HG03196 (cell line): ENCODE measurements at regions not wholly inside any gene's neighbourhood (a gene's known extent, or its start where the extent isn't known, plus 50 kb on each side); places are given as distances from the start of the nearest gene placed in this dataset.
"Not testable (repeated sequence)": the region's sequence is repeated elsewhere in the genome, so short reads cannot be mapped to it uniquely, and the experiment has no call there.

Source experiments
- ATAC-seq: cut with Tn5 transposase; IDR thresholded peaks from one replicate; pipeline ENCODE4 v1.9.1; 2021; ENCODE audit not compliant: unreplicated experiment

DNA sequence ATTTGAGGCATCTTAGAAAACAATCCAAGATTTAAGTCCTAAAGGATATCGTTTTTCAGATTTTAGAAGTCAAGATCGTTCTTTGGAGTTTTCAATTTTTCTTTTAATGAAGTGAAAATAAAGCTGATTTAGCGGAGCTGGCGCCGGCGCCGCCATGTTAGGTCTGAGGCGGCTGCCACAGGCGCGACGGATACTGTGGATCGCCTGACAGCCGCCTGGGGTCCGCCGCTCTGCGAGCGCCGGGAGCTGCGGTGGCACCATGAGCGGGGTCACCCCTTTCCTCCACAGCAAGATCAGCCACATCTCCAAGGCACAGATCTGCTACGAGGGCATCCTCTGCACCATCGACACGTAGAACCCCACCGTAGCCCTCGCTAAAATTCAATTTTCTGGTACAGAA lies 247.2 kb downstream of the GJA1 start:
- ATAC-seq: no peak

DNA sequence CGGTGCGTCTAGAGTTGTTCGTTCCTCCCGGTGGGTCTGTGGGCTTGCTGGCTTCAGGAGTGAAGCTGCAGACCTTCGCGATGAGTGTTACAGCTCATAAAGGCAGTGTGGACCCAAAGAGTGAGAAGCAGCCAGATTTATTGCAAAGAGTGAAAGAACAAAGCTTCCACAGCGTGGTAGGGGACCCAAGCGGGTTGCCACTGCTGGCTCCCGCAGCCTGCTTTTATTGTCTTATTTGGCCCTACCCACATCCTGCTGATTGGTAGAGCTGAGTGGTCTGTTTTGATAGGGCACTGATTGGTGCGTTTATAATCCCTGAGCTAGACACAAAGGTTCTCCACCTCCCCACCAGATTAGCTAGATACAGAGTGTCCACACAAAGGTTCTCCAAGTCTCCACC lies 250.4 kb downstream of the GJA1 start:
- ATAC-seq: not testable (repeated sequence)

DNA sequence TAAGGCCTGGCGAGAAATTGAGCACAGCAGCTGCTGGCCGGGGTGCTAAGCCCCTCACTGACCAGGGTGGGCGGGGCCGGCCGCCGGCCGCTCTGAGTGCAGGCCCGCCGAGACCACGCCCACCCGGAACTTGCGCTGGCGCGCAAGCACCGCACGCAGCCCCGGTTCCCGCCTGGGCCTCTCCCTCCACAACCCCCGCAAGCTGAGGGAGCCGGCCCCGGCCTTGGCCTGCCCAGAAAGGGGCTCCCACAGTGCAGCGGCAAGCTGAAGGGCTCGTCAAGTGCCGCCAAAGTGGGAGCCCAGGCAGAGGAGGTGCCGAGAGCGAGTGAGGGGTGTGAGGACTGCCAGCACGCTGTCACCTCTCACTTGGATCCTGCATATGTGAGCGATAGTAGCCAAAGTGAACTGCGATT lies 251.2 kb downstream of the GJA1 start:
- no peak for ATAC-seq

DNA sequence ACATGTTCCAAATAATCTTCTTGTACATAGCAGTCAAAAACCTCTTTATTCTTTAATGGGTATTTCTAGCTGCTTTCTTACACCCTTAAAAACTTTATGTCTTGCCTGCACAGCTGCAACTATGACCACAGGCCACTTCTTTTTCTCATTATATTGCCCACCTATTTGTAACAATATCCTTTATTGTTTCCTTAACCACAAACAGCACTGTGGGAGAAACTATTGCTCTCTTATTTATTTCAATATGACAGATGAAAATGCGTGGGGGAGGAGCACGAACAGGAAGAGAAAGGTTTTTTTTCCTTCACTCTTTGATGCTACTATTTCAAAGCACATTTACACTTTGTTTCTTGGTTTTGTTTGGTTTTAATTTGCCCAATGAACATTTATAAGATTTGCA lies 253.5 kb downstream of the GJA1 start:
- no peak for ATAC-seq

DNA sequence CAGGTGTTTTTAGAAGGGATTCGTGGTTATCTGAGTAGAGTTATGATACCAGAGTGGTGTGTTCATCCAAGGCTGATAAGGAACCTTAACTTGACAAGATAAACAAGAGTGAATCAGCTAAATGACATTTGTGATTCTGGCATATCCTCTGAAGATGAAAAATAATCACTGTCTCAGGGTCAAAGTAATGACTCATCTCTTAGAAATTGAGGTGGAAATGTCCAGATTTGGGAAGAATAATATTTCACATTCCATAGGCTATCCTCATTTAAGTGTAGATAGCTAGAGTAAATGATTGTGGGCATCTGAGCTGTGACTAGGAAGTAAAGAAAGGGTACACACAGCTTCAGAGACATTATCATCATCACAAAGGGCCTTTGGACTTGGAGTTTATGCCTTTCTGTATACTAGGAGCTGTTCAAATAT lies 255.7 kb downstream of the GJA1 start:
- no peak for ATAC-seq

DNA sequence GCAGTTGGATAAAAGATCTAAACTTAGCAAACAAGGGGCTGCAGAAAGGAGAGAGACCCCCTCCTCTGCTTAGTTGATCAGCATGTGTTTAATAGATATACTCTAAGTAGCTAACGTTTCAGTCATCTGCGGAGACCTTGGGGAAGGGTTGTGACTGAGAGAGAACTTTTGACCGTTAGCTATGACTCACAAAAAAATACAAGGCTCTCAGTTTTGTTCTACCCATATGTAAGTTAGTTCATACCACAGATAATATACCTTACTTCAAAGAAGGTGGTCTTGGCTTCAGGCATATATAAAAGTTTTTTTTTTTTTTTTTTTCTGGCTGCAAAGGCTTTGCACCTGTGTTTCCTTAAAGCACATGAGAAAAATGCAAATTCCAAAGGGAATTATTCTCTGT lies 258.9 kb downstream of the GJA1 start:
- ATAC-seq: no peak

DNA sequence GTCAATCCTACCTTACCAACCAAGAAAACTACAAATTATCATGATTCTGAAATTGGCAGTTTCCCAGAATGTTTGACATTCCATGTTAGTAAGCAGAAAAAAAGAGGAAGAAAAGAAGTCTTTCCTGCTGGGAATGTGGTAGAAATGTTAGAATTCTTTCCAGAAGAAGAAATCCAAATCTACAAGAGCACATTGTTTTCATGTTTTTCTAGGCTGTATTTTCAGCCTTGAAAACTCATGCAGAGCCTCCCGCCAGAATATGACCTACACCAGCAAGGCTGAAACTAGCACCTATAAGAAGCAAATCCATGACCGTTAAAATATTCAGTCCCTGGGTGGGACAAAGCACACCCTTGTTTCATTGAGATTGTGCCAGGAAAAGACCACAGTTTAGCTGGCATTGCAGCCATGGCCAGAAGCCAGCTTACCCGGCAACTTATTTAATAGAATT lies 259.4 kb downstream of the GJA1 start:
- ATAC-seq: no peak

DNA sequence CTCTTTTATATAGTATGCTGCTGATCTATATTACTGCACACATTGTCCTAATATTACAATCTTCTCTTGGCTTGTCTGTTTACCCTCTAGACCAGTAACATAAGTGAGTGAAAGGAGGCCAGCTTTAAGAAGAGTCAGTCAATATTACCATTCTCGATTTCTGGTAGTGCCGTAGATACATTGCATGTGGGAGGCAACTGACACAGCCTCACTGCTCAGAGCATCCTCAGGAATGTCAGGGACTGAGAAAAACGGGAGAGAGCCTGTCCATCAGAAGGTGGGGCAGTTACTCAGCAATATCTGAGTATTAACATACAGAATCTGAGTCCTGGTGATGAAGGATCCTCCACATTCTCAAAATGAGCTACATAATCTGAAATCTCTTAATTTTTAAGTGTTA lies 259.9 kb downstream of the GJA1 start:
- ATAC-seq: no peak

DNA sequence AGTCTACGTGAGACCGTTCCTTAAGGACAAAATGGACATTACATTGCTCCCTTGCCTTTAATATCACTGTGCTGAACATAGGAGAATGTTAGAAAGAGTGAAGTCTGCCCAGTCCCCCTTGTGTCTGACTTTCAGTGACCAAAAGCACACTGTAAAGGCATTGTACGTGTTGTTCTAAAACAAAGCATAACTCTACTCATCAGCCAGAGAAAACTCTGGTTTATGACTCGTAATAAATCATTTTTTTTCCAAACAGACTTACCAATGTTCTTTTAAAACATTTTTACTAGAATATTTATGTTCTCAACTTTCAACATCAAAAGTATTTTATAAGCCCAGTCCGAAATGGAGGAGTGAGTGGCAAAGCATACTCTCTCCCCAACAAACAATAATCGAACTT lies 262.5 kb downstream of the GJA1 start:
- no peak for ATAC-seq

DNA sequence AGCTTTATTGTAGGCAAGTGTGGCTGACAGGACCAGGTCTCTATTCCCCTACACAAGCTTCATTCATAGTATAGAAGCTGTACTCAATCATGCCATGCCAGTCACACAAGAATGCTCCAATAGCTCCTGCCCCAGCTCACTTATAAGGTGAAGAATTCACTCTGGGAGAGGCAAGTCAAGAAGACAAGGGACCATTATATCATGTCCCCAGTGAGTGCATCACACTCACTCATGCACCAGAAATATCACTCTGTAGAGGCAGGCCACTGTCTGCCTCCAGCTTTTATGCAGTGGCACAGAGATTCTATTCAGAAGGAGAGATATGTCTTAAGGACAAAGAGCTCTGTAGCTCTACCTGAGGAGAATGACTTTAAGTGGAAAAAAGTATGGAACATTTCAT lies 263.2 kb downstream of the GJA1 start:
- ATAC-seq: no peak

DNA sequence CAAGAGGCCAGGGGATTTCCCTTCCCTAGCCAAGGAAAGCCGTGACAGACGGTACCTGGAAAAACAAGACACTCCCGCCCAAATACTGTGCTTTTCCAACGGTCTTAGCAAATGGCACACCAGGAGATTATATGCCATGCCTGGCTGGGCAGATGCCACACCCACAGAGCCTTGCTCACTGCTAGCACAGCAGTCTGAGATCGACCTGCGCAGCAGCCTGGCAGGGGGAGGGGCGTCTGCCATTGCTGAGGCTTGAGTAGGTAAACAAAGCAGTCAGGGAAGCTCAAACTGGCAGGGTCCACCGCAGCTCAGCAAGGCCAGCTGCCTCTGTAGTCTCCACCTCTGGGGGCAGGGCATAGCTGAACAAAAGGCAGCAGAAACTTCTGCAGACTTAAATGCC lies 267.7 kb downstream of the GJA1 start:
- ATAC-seq: not testable (repeated sequence)

DNA sequence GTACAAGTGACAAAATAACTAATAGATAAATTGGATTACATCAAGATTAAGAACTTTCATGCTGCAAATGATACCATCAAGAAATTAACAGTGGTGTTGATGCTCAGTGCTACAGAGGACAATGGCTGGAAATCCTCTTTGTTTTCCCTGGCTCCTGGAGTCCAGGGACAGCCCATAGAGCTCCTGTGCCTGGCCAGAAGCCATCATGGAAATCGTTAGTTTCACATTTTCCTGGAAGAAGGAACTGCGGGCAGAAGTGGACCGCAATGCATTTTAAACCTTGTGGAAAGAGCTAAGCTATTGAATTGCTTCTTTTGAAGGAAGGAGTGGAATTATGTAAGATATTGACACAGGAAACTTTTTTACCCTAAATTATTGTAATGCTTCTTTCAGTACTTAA lies 276.0 kb downstream of the GJA1 start:
- no peak for ATAC-seq

DNA sequence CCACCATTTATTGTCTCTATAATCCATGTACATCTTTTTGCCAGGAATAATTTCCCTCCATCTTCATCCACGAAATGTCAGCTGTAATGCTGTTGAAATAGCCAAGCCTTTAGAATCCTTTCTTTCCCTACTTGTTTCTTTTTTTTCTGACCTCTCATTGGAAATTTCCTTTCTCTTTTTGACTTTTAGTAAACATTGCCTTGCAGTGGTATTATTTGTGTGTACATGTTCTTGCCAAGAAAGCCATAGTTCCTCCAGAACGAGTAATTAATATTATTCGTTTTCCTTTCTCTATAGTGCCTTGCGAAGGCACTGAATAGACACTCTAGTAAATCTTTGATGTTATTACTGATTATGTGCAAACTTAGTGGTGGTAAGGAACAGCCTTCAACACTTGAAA lies 282.2 kb downstream of the GJA1 start:
- no peak for ATAC-seq

DNA sequence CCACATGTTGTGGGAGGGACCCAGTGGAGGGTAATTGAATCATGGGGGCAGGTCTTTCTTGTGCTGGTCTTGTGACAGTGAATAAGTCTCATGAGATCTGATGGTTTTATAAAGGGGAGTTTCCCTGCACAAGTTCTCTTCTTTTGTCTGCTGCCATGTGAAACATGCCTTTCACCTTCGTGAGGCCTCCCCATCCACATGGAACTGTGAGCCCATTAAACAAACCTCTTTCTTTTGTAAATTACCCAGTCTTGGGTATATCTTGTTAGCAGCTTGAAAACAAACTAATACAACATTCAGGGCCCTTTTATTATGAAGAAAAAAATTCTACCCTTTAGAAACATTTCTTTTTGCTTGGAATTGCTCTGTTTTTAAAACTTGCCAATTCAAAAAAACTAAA lies 285.4 kb downstream of the GJA1 start:
- ATAC-seq: not testable (repeated sequence)

DNA sequence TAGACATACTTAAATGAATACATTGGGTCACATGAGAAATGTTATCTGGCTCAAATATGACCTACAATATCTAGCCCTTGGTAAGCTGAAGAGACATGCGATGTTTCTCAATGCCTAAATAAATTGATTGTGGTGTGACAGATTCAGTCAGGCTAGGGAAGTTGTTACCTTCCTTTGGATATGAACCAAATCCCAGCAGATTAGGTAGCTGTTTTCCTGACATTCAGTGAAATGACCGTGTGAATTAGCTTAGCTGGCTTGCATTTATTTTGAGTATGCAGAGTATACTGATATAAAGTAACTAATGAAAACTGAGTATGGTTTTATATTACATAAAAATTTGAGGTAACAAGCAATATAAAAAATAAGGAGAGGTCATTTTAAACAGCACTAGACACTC lies 288.2 kb downstream of the GJA1 start:
- no peak for ATAC-seq

DNA sequence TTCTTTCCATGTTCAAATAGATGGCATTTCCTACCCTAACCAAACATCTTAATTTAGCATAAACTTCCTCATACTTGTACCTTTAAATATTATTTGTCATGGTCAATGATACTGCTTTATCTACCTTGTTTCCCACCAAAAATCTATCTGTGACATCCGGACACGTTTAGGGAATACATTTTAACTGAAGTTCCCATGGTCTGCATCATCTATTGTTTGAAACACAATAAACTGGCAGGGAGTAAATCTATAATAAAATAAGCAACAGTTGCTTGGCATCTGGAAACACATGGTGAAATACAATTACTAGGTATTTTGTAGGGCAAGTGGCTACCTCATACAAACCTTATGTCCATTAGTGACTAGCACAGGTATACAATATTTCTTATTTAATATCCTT lies 289.1 kb downstream of the GJA1 start:
- ATAC-seq: no peak

DNA sequence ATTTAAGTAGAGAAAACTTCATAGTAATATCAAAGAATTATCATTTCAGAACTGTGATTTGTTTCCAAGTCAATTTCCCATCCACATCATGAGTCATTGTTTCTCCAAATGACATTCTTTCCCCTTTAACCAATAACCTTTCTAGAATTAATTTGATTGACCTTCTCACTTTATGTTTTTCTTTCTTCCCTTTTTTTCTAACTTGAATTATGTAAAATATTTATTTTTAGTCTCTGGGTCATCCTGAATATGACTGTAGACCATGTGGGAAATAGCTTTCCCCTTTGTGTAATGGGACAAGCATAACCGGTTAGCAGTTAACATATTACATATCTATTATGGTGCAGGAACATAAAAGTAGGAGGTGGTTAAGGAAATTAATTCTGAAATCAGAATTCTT lies 291.1 kb downstream of the GJA1 start:
- no peak for ATAC-seq

DNA sequence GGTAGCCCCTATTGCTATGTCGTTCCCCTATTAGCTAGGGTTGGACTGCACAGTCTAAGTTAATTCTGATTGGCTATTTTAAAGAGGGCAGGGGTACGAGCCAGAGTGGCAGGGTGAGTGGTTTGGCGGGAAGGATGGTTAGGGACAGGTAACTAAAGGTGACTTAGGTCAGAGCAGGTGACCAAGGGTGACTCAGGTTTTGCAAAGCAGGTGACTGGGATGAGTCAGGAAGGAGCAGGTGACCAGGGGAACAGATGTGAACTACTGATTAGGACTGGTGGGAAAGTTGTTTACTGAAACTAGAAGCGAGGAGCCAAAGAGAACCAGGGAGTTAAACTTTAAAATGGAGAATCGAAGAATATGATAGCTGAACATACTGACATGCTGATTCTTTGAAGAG lies 295.2 kb downstream of the GJA1 start:
- no peak for ATAC-seq

DNA sequence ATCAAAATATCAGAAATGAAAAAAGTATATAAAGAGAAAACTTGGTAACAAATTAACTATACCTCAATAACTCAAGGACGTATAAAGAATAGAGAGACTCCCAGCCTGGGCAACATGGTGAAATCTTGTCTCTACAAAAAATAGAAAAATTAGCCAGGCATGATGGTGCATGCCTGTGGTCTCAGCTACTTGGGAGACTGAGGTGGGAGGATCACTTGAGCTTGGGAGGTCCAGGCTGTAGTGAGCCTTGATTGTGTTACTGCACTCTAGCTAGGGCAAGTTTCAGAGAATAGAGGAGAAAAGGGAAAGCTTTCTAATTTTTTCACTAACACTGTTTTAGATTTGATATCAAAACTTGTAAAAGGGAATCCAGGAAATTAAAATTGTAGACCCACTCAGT lies 295.9 kb downstream of the GJA1 start:
- no peak for ATAC-seq

DNA sequence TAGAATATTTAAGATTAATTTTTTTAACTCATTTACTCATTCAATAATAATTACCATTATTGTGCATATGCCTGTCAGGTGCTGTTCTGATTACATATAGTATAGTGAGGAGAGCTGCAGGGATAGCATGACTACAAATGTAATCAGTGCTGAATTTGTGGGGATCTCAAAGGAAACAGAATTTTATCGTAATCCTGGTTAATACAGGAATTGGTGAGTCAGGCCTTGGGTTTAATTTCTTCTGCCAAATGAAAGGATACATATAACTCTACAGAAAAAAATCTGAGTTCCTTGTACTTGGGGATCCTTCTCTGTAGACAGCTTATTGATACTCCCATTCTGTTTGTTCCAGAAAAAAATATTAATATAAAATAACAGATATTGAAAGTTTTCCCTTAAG lies 297.2 kb downstream of the GJA1 start:
- no peak for ATAC-seq

DNA sequence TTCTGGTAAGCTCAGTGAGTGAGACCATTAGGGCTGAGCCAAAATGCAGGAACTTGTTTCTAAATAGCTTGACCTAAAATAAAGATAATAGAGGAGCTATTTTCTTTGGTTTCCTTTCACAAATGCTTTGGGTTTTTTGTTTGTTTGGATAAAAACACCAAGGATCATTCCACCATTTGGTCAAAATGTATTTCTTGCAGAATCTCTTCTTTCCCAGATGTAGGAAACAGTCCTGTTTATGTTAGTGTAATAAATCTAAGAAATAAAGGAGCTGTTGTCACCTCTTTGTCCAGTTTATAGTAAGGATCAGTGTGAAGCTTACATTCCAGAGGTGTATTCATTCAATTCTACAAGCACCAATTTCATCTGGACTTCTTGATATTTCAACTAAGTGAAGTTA lies 297.8 kb downstream of the GJA1 start:
- ATAC-seq: no peak

DNA sequence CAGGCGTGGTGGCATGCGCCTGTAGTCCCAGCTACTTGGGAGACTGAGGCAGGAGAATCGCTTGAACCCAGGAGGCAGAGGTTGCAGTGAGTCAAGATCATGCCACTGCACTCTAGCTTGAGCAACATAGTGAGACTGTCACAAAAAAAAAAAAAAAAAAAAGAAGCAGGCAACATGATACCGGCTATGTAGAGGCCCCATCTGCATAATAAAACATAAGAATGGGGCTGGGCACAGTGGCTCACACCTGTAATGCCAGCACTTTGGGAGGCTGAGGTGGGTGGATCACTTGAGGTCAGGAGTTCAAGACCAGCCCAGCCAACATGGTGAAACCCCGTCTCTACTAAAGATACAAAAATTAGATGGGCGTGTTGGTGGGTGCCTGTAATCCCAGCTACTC lies 304.7 kb downstream of the GJA1 start:
- ATAC-seq: not testable (repeated sequence)

DNA sequence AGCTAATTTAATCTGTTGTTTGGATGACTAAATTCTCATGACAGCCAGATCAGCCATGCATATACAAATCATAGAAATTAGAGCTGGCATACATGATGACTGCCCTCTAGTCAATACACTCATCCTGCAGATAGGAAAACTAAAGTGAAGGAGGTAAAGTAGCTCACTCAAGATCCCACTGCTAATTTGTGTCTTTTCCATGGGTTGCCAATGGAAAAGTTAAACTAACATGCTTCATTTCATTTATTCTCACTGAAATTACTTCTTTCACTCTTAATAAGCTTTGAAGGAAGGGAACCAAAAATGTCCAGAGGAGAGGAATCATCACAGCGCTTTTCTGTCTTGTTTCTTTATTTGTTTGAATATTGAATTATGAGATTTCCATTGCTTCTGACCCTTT lies 308.2 kb downstream of the GJA1 start:
- ATAC-seq: no peak

DNA sequence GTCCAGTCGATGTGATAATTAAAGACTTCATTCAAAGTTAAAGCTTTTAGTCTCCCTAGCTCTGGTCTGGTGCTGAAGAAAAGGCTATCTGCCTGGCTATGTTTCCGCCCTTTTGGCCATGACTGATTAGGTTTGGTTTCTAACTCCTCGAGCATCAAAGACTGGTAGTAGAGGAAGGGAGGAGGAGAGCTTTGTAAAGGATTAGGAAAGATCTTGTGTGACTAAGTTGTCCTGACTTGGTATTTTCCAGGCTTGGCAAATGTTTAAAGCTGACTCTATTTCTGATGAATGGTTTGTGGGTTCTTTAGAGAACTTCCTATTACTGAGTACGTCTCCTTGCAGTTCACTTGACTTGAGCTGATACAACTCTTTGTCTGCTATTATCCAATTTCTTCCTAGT lies 312.9 kb downstream of the GJA1 start:
- ATAC-seq: no peak
